SK-N-SH (cell line): ENCODE measurements at regions not wholly inside any gene's neighbourhood (a gene's known extent, or its start where the extent isn't known, plus 50 kb on each side); places are given as distances from the start of the nearest gene placed in this dataset.

ENCODE experiments used
- CTCF ChIA-PET: fragments of 300-600, 350-600 bp; formaldehyde crosslinking; extraction: SDS; loops from one replicate; lab custom pipeline; 2021; lab: Yijun Ruan, JAX
- POLR2A ChIA-PET: fragments of 350-600 bp; sonication (Branson Sonifier 250); formaldehyde crosslinking; extraction: SDS; loops from one replicate; lab custom pipeline; 2020; ENCODE audit warnings: antibody characterized with exemption, inconsistent platforms; lab: Yijun Ruan, JAX
- DNase-seq: peaks from one replicate; pipeline ENCODE4 v3.0.0; 2012
- H2AFZ ChIP-seq: fragments of 200-600 bp; sonication (generic); 2 replicates; pipeline ENCODE4 v1.8.1; 2016; ENCODE audit warnings: antibody characterized with exemption, mild to moderate bottlenecking, low read depth
- H3F3A ChIP-seq: fragments of 200-600 bp; sonication (generic); replicated peaks from 2 replicates; pipeline ENCODE3; 2016; ENCODE audit warnings: antibody characterized with exemption, mild to moderate bottlenecking; ENCODE audit not compliant: insufficient read depth
- H3K27ac ChIP-seq, 2 experiments: fragments of 200-500 bp in 1 of 2; fragments of 200-600 bp in 1 of 2; sonication (Bioruptor generic) in 1 of 2; sonication (generic), shearing (Covaris generic) in 1 of 2; 2 replicates each; pipeline versions ENCODE4 v1.5.1 to v1.6.1; 2014 to 2016; ENCODE audit warnings: low read depth in 2 of 2, inconsistent platforms in 1 of 2, low read length in 1 of 2, mild to moderate bottlenecking in 1 of 2, mixed read lengths in 1 of 2
- H3K27me3 ChIP-seq: fragments of 200-600 bp; sonication (generic), shearing (Covaris generic); 2 replicates; pipeline ENCODE4 v1.6.1; 2016; ENCODE audit warnings: mixed run types; ENCODE audit not compliant: insufficient read depth
- H3K36me3 ChIP-seq, 2 experiments: fragments of 200-500 bp in 1 of 2; fragments of 200-600 bp in 1 of 2; sonication (Bioruptor generic) in 1 of 2; sonication (generic) in 1 of 2; replicated peaks in 1 of 2; 2 replicates each; pipeline versions ENCODE3 to v1.5.1; 2014 to 2016; ENCODE audit warnings: low read length in 1 of 2, mild to moderate bottlenecking in 1 of 2; ENCODE audit not compliant: insufficient read depth in 2 of 2, control insufficient read depth in 1 of 2
- H3K4me1 ChIP-seq, 2 experiments: fragments of 200-500 bp in 1 of 2; fragments of 200-600 bp in 1 of 2; sonication (Bioruptor generic) in 1 of 2; sonication (generic), shearing (Covaris generic) in 1 of 2; 2 replicates each; pipeline versions ENCODE4 v1.5.1 to v1.6.1; 2014 to 2016; ENCODE audit warnings: low read depth in 1 of 2, low read length in 1 of 2, mixed run types in 1 of 2; ENCODE audit not compliant: insufficient read depth in 2 of 2, control insufficient read depth in 1 of 2
- H3K4me2 ChIP-seq: fragments of 200-600 bp; sonication (generic), shearing (Covaris generic); 2 replicates; pipeline ENCODE4 v1.6.1; 2017; ENCODE audit warnings: mixed run types
- H3K4me3 ChIP-seq, 2 experiments: fragments of 200-500 bp in 1 of 2; fragments of 200-600 bp in 1 of 2; sonication (Bioruptor generic) in 1 of 2; sonication (generic), shearing (Covaris generic) in 1 of 2; 2 replicates each; pipeline versions ENCODE4 v1.5.1 to v1.8.1; 2014 to 2016; ENCODE audit warnings: low read depth in 2 of 2, inconsistent platforms in 1 of 2, low read length in 1 of 2, mild to moderate bottlenecking in 1 of 2, mixed read lengths in 1 of 2, moderate library complexity in 1 of 2
- H3K79me2 ChIP-seq: fragments of 200-600 bp; sonication (generic); 2 replicates; pipeline ENCODE4 v1.8.1; 2017; ENCODE audit warnings: mild to moderate bottlenecking; ENCODE audit not compliant: insufficient read depth
- H3K9ac ChIP-seq: fragments of 200-600 bp; sonication (generic); 2 replicates; pipeline ENCODE4 v1.6.1; 2017; ENCODE audit warnings: mixed run types
- H3K9me2 ChIP-seq: fragments of 200-600 bp; sonication (generic); 2 replicates; pipeline ENCODE4 v1.6.1; 2017; ENCODE audit warnings: mixed run types
- H3K9me3 ChIP-seq: fragments of 200-600 bp; sonication (generic); 2 replicates; pipeline ENCODE4 v1.6.1; 2017; ENCODE audit warnings: mixed run types, mild to moderate bottlenecking, moderate library complexity
- H4K20me1 ChIP-seq: fragments of 200-600 bp; sonication (generic); 2 replicates; pipeline ENCODE4 v1.6.1; 2017; ENCODE audit warnings: mild to moderate bottlenecking, mixed run types; ENCODE audit not compliant: insufficient read depth
- ELF1 ChIP-seq: IDR thresholded peaks from 2 replicates; pipeline ENCODE4 v1.4.0; 2012
- FOSL2 ChIP-seq: IDR thresholded peaks from 2 replicates; pipeline ENCODE4 v1.4.0; 2012; ENCODE audit warnings: low read depth, mild to moderate bottlenecking, moderate library complexity, borderline replicate concordance
- FOXJ3 ChIP-seq: sonication (generic); formaldehyde crosslinking; IDR thresholded peaks from 2 replicates; pipeline ENCODE4 v1.5.1; 2020; ENCODE audit warnings: mild to moderate bottlenecking, missing genetic modification reagents
- FOXM1 ChIP-seq: IDR thresholded peaks from 2 replicates; pipeline ENCODE4 v1.4.0; 2012; ENCODE audit warnings: low read depth, mild to moderate bottlenecking
- GABPA ChIP-seq: IDR thresholded peaks from 2 replicates; pipeline ENCODE4 v1.4.0; 2012; ENCODE audit warnings: low read depth, mild to moderate bottlenecking
- GATA2 ChIP-seq: sonication (generic); formaldehyde crosslinking; IDR thresholded peaks from 2 replicates; pipeline ENCODE4 v1.5.0; 2020; ENCODE audit warnings: mild to moderate bottlenecking, missing genetic modification reagents
- MAX ChIP-seq: IDR thresholded peaks from 2 replicates; pipeline ENCODE4 v1.4.0; 2012; ENCODE audit warnings: low read depth
- MXI1 ChIP-seq: IDR thresholded peaks from 2 replicates; pipeline ENCODE4 v1.6.1; 2012; ENCODE audit warnings: mild to moderate bottlenecking, low read depth, low read length, improper control_type of control experiment
- POLR2AphosphoS5 ChIP-seq: IDR thresholded peaks from 2 replicates; pipeline ENCODE4 v1.6.1; 2012; ENCODE audit warnings: low read depth, low read length
- RCOR1 ChIP-seq: fragments of 150-350 bp; IDR thresholded peaks from 2 replicates; pipeline ENCODE4 v1.6.1; 2017; ENCODE audit warnings: antibody characterized with exemption, low read length
- RXRA ChIP-seq: IDR thresholded peaks from 2 replicates; pipeline ENCODE4 v1.4.0; 2012; ENCODE audit warnings: low read depth, mild to moderate bottlenecking, borderline replicate concordance
- SMC3 ChIP-seq: IDR thresholded peaks from 2 replicates; pipeline ENCODE4 v1.6.1; 2012; ENCODE audit warnings: low read depth, low read length, improper control_type of control experiment
- USF1 ChIP-seq: IDR thresholded peaks from 2 replicates; pipeline ENCODE4 v1.4.0; 2012; ENCODE audit warnings: low read depth, borderline replicate concordance
- YY1 ChIP-seq: IDR thresholded peaks from 2 replicates; pipeline ENCODE4 v1.4.0; 2012; ENCODE audit warnings: low read depth, mild to moderate bottlenecking
- ZBTB33 ChIP-seq: IDR thresholded peaks from 2 replicates; pipeline ENCODE4 v1.4.0; 2012; ENCODE audit warnings: low read depth, borderline replicate concordance
- WGBS: methylation state at CpG from one replicate; pipeline ENCODE4 v1.1.6; 2017; ENCODE audit warnings: low lambda C conversion rate; 5-methylcytosine and 5-hydroxymethylcytosine counted together
- TF ChIP-seq, protein P1 (sequence below): IDR thresholded peaks from 2 replicates; pipeline ENCODE4; 2012
- TF ChIP-seq, protein P2 (sequence below): fragments of 150-350 bp; IDR thresholded peaks from 2 replicates; pipeline ENCODE4 v1.6.1; 2017; ENCODE audit warnings: antibody characterized with exemption, low read length, low read depth, borderline replicate concordance
- TF ChIP-seq, protein P3 (sequence below): fragments of 150-350 bp; IDR thresholded peaks from 2 replicates; pipeline ENCODE4 v1.6.1; 2016; ENCODE audit warnings: mild to moderate bottlenecking, low read depth, low read length

DNA sequence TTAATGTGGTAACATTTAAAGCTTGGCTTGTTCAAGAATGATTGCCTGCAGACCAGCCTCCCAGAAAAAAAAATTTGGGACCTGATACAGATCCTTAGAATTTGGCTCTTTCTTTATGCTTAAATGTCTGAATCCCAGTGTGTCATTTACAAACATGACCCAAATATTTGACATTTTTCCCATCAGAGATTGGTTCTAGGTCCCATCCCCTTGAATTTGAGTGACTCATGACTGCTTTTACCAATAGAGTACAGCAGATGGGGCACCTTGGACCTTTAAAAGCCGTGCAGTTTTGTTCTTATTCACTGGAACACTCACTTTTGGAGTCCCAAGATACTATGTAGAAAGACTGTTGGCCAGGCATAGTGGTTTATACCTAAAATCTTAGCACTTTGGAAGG is 231.6 kb downstream of the ZIC1 start:
- no peak overlapping the region for H3K4me3 ChIP-seq
- no peak overlapping the region for H3K27ac ChIP-seq
- TF ChIP-seq POLR2AphosphoS5 (no peak), RXRA (no peak), RCOR1 (no peak)
- TF ChIP-seq, protein P1, sequence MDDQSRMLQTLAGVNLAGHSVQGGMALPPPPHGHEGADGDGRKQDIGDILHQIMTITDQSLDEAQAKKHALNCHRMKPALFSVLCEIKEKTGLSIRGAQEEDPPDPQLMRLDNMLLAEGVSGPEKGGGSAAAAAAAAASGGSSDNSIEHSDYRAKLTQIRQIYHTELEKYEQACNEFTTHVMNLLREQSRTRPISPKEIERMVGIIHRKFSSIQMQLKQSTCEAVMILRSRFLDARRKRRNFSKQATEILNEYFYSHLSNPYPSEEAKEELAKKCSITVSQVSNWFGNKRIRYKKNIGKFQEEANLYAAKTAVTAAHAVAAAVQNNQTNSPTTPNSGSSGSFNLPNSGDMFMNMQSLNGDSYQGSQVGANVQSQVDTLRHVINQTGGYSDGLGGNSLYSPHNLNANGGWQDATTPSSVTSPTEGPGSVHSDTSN, result no peak
- H3K4me2 ChIP-seq, result no peak overlapping the region
- POLR2A ChIA-PET, result no interaction called here
- no peak for DNase-seq
- no peaks in the 10 kb centered on the region for H3K27me3 ChIP-seq
- H4K20me1 ChIP-seq, result no peaks in the 10 kb centered on the region
- H3K9ac ChIP-seq, result no peak overlapping the region
- H3K9me3 ChIP-seq, result no peaks in the 10 kb centered on the region
- H3K4me1 ChIP-seq, result no peaks in the 10 kb centered on the region
- no peaks in the 10 kb centered on the region for H3K79me2 ChIP-seq
- CTCF ChIA-PET, result interaction anchor here (1.2 kb wide), 1 partner anchor 520 kb away, joined by 3 read pairs; no protein-coding TSS in a partner anchor
- H3K9me2 ChIP-seq, result no peaks in the 10 kb centered on the region
- H3K36me3 ChIP-seq, result no peaks in the 10 kb centered on the region
- H2AFZ ChIP-seq, result no peak overlapping the region
- no peaks in the 10 kb centered on the region for H3F3A ChIP-seq
- WGBS, result 25% methylated on average over 1 of the region's 1 CpG

GRCh38 chr3:147645761-147646160 is 236.6 kb downstream of the ZIC1 start:
- H3K4me3 ChIP-seq, result no peak overlapping the region
- CTCF ChIA-PET, result interaction anchor here (1.3 kb wide), 1 partner anchor 21 kb away, joined by 3 read pairs; no protein-coding TSS in a partner anchor
- no peaks in the 10 kb centered on the region for H3F3A ChIP-seq
- no peaks in the 10 kb centered on the region for H3K36me3 ChIP-seq
- no peaks in the 10 kb centered on the region for H3K9me2 ChIP-seq
- H2AFZ ChIP-seq, result no peak overlapping the region
- no peak for DNase-seq
- H3K4me2 ChIP-seq, result no peak overlapping the region
- H3K27me3 ChIP-seq, result no peaks in the 10 kb centered on the region
- POLR2A ChIA-PET, result no interaction called here
- no peaks in the 10 kb centered on the region for H3K4me1 ChIP-seq
- 27% methylated on average over 1 of the region's 1 CpG for WGBS
- no peak overlapping the region for H3K27ac ChIP-seq
- no peak for TF ChIP-seq FOSL2
- no peak for TF ChIP-seq ZBTB33
- no peak for TF ChIP-seq FOXJ3 (CRISPR knock-in tag)
- no peak for TF ChIP-seq FOXM1
- TF ChIP-seq ELF1, result no peak
- TF ChIP-seq, protein P2, sequence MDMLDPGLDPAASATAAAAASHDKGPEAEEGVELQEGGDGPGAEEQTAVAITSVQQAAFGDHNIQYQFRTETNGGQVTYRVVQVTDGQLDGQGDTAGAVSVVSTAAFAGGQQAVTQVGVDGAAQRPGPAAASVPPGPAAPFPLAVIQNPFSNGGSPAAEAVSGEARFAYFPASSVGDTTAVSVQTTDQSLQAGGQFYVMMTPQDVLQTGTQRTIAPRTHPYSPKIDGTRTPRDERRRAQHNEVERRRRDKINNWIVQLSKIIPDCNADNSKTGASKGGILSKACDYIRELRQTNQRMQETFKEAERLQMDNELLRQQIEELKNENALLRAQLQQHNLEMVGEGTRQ, result no peak
- TF ChIP-seq, protein P3, sequence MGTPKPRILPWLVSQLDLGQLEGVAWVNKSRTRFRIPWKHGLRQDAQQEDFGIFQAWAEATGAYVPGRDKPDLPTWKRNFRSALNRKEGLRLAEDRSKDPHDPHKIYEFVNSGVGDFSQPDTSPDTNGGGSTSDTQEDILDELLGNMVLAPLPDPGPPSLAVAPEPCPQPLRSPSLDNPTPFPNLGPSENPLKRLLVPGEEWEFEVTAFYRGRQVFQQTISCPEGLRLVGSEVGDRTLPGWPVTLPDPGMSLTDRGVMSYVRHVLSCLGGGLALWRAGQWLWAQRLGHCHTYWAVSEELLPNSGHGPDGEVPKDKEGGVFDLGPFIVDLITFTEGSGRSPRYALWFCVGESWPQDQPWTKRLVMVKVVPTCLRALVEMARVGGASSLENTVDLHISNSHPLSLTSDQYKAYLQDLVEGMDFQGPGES, result no peak
- no peak for TF ChIP-seq GABPA
- TF ChIP-seq MXI1, result no peak
- TF ChIP-seq SMC3, result no peak
- TF ChIP-seq RCOR1, result no peak
- TF ChIP-seq RXRA, result no peak
- no peak for TF ChIP-seq MAX
- no peak for TF ChIP-seq GATA2 (CRISPR knock-in tag)
- TF ChIP-seq, protein P1, result no peak
- TF ChIP-seq YY1, result no peak
- TF ChIP-seq USF1, result no peak
- H3K9me3 ChIP-seq, result no peaks in the 10 kb centered on the region
- no peak overlapping the region for H3K9ac ChIP-seq
- no peaks in the 10 kb centered on the region for H4K20me1 ChIP-seq
- H3K79me2 ChIP-seq, result no peaks in the 10 kb centered on the region
